Vagina (tissue), 2 donors: ENCODE measurements at regions not wholly inside any gene's neighbourhood (a gene's known extent, or its start where the extent isn't known, plus 50 kb on each side); places are given as distances from the start of the nearest gene placed in this dataset.

Source experiments
- CTCF ChIP-seq, 3 experiments: fragments of 450-650 bp in 2 of 3; fragments of 200-600 bp in 1 of 3; sonication (generic) in 1 of 3; IDR thresholded peaks; one replicate each; pipeline ENCODE4 v1.5.1; 2017 to 2019; ENCODE audit warnings: antibody characterized with exemption in 3 of 3, mild to moderate bottlenecking in 2 of 3, moderate library complexity in 2 of 3
- POLR2A ChIP-seq, 2 donors: fragments of 450-650 bp; IDR thresholded peaks; one replicate each; pipeline ENCODE4 v1.6.1; 2017; ENCODE audit warnings: antibody characterized with exemption in 2 of 2, mild to moderate bottlenecking in 2 of 2, moderate library complexity in 2 of 2

- TF ChIP-seq POLR2A (IDR thresholded peaks at IDR 0.05) (no peak), CTCF (IDR thresholded peaks at IDR 0.05) (no peak)
These were observed 100.8 kb upstream of the SLC45A1 start for GRCh38 chr1:8217011-8217711.
